GM12892 (cell line): ENCODE measurements at regions not wholly inside any gene's neighbourhood (a gene's known extent, or its start where the extent isn't known, plus 50 kb on each side); places are given as distances from the start of the nearest gene placed in this dataset.
"Not testable (repeated sequence)": the region's sequence is repeated elsewhere in the genome, so short reads cannot be mapped to it uniquely, and the experiment has no call there.

Experiments
- DNase-seq: peaks from one replicate; pipeline ENCODE4 v3.0.0; 2011; ENCODE audit not compliant: insufficient read length
- FAIRE-seq: peaks from 2 replicates; lab custom pipeline; 2011; peaks lifted over from hg19 to GRCh38; lab: Jason Lieb, UNC
- POLR2A ChIP-seq: IDR thresholded peaks from 2 replicates; pipeline ENCODE4 v1.6.1; 2011; ENCODE audit warnings: low read depth, low read length, control low read depth
- POLR2AphosphoS5 ChIP-seq: IDR thresholded peaks from 2 replicates; pipeline ENCODE4 v1.6.1; 2011; ENCODE audit warnings: low read depth, low read length, control low read depth
- TAF1 ChIP-seq: IDR thresholded peaks from 2 replicates; pipeline ENCODE4 v1.6.1; 2011; ENCODE audit warnings: low read depth, mild to moderate bottlenecking, control low read depth, low read length, borderline replicate concordance

- TF ChIP-seq POLR2A (no peak), TAF1 (no peak)
- DNase-seq (no peak), FAIRE-seq (no peak)
Observed at GRCh38 chr9:81423589-81424326, 265.6 kb downstream of the TLE1 start.

GRCh38 chr9:81421090-81421489, 268.3 kb downstream of the TLE1 start:
- not testable (repeated sequence) for FAIRE-seq, DNase-seq

GRCh38 chr9:81420024-81420423, 269.3 kb downstream of the TLE1 start:
- DNase-seq (no peak), FAIRE-seq (no peak)
- TF ChIP-seq TAF1 (no peak), POLR2A (no peak), POLR2AphosphoS5 (no peak)

- TF ChIP-seq POLR2A (no peak), TAF1 (no peak), POLR2AphosphoS5 (no peak)
- DNase-seq (no peak), FAIRE-seq (no peak)
Observed at GRCh38 chr9:81417941-81418340, 271.4 kb downstream of the TLE1 start.

- FAIRE-seq (no peak), DNase-seq (no peak)
- TF ChIP-seq POLR2A (no peak), POLR2AphosphoS5 (no peak), TAF1 (no peak)
Observed at GRCh38 chr9:81417299-81417675, 272.1 kb downstream of the TLE1 start.

- FAIRE-seq = no peak
- no peak for TF ChIP-seq POLR2A
- TF ChIP-seq POLR2AphosphoS5 = no peak
- TF ChIP-seq TAF1 = no peak
- DNase-seq = no peak
Observed at GRCh38 chr9:81416476-81417298, 272.7 kb downstream of the TLE1 start.

GRCh38 chr9:81414836-81415235, 274.5 kb downstream of the TLE1 start:
- DNase-seq = no peak
- no peak for FAIRE-seq
- TF ChIP-seq POLR2A = no peak
- TF ChIP-seq TAF1 = no peak
- no peak for TF ChIP-seq POLR2AphosphoS5

GRCh38 chr9:81411961-81412360, 277.4 kb downstream of the TLE1 start:
- TF ChIP-seq POLR2A = no peak
- no peak for TF ChIP-seq POLR2AphosphoS5
- no peak for TF ChIP-seq TAF1
- no peak for FAIRE-seq
- DNase-seq = no peak

- DNase-seq (no peak), FAIRE-seq (no peak)
- TF ChIP-seq TAF1 (no peak), POLR2AphosphoS5 (no peak), POLR2A (no peak)
Observed at GRCh38 chr9:81410201-81410600, 279.1 kb downstream of the TLE1 start.

GRCh38 chr9:81408951-81409350, 280.4 kb downstream of the TLE1 start:
- no peak for DNase-seq
- no peak for TF ChIP-seq POLR2A
- no peak for TF ChIP-seq TAF1
- no peak for TF ChIP-seq POLR2AphosphoS5
- no peak for FAIRE-seq

- TF ChIP-seq POLR2A (no peak), TAF1 (no peak), POLR2AphosphoS5 (no peak)
- FAIRE-seq = no peak
- DNase-seq = no peak
Observed at GRCh38 chr9:81404931-81405598, 284.3 kb downstream of the TLE1 start.

- FAIRE-seq = no peak
- TF ChIP-seq TAF1 (no peak), POLR2AphosphoS5 (no peak), POLR2A (no peak)
- no peak for DNase-seq
Observed at GRCh38 chr9:81397481-81398381, 291.6 kb downstream of the TLE1 start.

- TF ChIP-seq POLR2A (no peak), POLR2AphosphoS5 (no peak), TAF1 (no peak)
- DNase-seq (no peak), FAIRE-seq (no peak)
Observed at GRCh38 chr9:81396528-81396927, 292.8 kb downstream of the TLE1 start.
